HL-60 (cell line): ENCODE measurements at regions not wholly inside any gene's neighbourhood (a gene's known extent, or its start where the extent isn't known, plus 50 kb on each side); places are given as distances from the start of the nearest gene placed in this dataset.

ENCODE experiments used
- GABPA ChIP-seq: IDR thresholded peaks from 2 replicates; pipeline ENCODE4 v1.6.1; 2012; ENCODE audit warnings: low read depth
- TF ChIP-seq, protein P1 (sequence below): IDR thresholded peaks from one replicate; pipeline ENCODE4 v1.5.1; 2011; ENCODE audit warnings: low read length, control low read depth, inconsistent platforms; ENCODE audit not compliant: insufficient read depth
- TF ChIP-seq, protein P2 (sequence below): IDR thresholded peaks from 2 replicates; pipeline ENCODE4 v1.6.1; 2012; ENCODE audit warnings: low read depth; ENCODE audit not compliant: insufficient replicate concordance

DNA sequence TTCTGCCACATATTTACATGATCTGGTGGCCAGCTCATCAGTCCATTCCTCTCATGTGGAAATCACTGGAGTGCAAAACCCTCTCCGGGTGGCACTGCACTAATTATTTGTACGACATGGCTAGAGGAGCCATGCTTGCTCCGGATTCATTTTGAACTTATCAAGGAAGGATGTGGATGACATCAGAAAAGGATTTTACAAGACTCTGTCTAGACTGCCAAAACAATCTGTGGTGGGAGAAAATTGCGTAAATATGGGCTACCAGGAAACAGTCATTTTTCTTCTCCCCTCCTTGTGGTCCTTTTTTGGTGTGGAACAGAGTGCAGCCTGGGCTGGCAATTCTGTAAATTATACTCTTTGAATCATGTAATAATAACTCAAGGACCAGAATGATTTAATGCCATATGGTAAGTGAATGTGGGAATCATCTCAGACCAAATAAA, 123.4 kb upstream of the IFNE start:
- TF ChIP-seq, protein P1, sequence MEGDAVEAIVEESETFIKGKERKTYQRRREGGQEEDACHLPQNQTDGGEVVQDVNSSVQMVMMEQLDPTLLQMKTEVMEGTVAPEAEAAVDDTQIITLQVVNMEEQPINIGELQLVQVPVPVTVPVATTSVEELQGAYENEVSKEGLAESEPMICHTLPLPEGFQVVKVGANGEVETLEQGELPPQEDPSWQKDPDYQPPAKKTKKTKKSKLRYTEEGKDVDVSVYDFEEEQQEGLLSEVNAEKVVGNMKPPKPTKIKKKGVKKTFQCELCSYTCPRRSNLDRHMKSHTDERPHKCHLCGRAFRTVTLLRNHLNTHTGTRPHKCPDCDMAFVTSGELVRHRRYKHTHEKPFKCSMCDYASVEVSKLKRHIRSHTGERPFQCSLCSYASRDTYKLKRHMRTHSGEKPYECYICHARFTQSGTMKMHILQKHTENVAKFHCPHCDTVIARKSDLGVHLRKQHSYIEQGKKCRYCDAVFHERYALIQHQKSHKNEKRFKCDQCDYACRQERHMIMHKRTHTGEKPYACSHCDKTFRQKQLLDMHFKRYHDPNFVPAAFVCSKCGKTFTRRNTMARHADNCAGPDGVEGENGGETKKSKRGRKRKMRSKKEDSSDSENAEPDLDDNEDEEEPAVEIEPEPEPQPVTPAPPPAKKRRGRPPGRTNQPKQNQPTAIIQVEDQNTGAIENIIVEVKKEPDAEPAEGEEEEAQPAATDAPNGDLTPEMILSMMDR, result no peak
- TF ChIP-seq, protein P2, sequence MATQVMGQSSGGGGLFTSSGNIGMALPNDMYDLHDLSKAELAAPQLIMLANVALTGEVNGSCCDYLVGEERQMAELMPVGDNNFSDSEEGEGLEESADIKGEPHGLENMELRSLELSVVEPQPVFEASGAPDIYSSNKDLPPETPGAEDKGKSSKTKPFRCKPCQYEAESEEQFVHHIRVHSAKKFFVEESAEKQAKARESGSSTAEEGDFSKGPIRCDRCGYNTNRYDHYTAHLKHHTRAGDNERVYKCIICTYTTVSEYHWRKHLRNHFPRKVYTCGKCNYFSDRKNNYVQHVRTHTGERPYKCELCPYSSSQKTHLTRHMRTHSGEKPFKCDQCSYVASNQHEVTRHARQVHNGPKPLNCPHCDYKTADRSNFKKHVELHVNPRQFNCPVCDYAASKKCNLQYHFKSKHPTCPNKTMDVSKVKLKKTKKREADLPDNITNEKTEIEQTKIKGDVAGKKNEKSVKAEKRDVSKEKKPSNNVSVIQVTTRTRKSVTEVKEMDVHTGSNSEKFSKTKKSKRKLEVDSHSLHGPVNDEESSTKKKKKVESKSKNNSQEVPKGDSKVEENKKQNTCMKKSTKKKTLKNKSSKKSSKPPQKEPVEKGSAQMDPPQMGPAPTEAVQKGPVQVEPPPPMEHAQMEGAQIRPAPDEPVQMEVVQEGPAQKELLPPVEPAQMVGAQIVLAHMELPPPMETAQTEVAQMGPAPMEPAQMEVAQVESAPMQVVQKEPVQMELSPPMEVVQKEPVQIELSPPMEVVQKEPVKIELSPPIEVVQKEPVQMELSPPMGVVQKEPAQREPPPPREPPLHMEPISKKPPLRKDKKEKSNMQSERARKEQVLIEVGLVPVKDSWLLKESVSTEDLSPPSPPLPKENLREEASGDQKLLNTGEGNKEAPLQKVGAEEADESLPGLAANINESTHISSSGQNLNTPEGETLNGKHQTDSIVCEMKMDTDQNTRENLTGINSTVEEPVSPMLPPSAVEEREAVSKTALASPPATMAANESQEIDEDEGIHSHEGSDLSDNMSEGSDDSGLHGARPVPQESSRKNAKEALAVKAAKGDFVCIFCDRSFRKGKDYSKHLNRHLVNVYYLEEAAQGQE, result no peak
- TF ChIP-seq GABPA, result no peak
